ENCODE measurements at regions not wholly inside any gene's neighbourhood (a gene's known extent, or its start where the extent isn't known, plus 50 kb on each side); places are given as distances from the start of the nearest gene placed in this dataset.

DNA sequence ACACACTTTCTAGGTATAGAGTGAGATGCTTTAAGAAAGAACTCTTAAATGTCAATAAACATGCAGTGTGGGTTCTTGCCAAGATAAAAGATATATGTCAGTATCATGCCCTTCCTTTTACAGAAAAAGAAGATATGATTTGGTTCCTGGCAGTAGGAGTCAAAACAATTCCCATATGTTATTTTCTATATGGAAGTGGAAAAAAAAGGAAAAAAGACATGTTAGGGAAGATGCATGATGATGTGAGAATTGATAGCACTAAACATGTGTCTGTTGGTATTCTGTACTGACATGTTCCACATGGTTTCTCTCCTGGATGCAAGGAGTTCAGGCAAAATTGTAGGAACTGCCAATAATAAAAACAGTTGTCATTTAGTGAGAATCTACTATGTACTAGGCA lies 318.8 kb upstream of the DACH1 start:
- TF ChIP-seq POLR2A (IDR thresholded peaks at IDR 0.05) (no peak), POLR2AphosphoS5 (IDR thresholded peaks at IDR 0.05) (no peak)
- TF ChIP-seq, protein P1, sequence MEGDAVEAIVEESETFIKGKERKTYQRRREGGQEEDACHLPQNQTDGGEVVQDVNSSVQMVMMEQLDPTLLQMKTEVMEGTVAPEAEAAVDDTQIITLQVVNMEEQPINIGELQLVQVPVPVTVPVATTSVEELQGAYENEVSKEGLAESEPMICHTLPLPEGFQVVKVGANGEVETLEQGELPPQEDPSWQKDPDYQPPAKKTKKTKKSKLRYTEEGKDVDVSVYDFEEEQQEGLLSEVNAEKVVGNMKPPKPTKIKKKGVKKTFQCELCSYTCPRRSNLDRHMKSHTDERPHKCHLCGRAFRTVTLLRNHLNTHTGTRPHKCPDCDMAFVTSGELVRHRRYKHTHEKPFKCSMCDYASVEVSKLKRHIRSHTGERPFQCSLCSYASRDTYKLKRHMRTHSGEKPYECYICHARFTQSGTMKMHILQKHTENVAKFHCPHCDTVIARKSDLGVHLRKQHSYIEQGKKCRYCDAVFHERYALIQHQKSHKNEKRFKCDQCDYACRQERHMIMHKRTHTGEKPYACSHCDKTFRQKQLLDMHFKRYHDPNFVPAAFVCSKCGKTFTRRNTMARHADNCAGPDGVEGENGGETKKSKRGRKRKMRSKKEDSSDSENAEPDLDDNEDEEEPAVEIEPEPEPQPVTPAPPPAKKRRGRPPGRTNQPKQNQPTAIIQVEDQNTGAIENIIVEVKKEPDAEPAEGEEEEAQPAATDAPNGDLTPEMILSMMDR (IDR thresholded peaks at IDR 0.05), result no peak
- DNase-seq (ENCODE audit: low spot score in 2 of 2), result no peak
- intact Hi-C loops (cut with DNase I; ENCODE audit: low total_unique reads), result no loop called here

DNA sequence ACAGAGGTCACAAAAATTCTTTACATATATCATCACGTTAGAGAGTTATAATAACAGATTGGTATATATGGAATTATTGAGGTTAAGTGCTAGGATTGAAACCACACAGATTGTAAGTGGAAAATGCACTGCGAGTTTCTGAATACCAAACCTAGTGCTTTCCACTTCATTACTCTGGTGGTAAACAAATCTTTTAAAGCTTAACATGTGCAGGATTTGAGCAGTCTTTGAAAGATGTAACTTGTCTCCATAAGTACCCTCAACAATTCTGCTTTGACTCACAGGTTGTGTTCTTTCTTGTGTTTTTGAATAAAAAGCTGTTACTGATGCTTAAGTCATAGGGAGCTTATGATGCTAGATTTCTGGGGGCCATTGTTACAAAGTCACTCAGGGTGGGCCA lies 314.7 kb upstream of the DACH1 start:
- H3K9me3 ChIP-seq, result no peaks in the 10 kb centered on the region
- no peak overlapping the region for H3K27ac ChIP-seq
- no peak for DNase-seq (ENCODE audit: low spot score in 2 of 2)
- H3K36me3 ChIP-seq, result no peaks in the 10 kb centered on the region
- intact Hi-C loops (cut with DNase I; ENCODE audit: low total_unique reads), result no loop called here
- no peaks in the 10 kb centered on the region for H3K27me3 ChIP-seq
- H3K4me3 ChIP-seq, result no peak overlapping the region
- TF ChIP-seq, protein P1 (IDR thresholded peaks at IDR 0.05), result no peak
- TF ChIP-seq POLR2A (IDR thresholded peaks at IDR 0.05), result no peak
- no peak for TF ChIP-seq POLR2AphosphoS5 (IDR thresholded peaks at IDR 0.05)
- H3K4me1 ChIP-seq, result no peaks in the 10 kb centered on the region

More for the DNA sequence above, 318.8 kb upstream of the DACH1 start:
- Histone ChIP-seq H3K27ac (no peak overlapping the region), H3K4me3 (no peak overlapping the region), H3K27me3 (no peaks in the 10 kb centered on the region), H3K36me3 (no peaks in the 10 kb centered on the region), H3K4me1 (no peaks in the 10 kb centered on the region), H3K9me3 (no peaks in the 10 kb centered on the region)

DNA sequence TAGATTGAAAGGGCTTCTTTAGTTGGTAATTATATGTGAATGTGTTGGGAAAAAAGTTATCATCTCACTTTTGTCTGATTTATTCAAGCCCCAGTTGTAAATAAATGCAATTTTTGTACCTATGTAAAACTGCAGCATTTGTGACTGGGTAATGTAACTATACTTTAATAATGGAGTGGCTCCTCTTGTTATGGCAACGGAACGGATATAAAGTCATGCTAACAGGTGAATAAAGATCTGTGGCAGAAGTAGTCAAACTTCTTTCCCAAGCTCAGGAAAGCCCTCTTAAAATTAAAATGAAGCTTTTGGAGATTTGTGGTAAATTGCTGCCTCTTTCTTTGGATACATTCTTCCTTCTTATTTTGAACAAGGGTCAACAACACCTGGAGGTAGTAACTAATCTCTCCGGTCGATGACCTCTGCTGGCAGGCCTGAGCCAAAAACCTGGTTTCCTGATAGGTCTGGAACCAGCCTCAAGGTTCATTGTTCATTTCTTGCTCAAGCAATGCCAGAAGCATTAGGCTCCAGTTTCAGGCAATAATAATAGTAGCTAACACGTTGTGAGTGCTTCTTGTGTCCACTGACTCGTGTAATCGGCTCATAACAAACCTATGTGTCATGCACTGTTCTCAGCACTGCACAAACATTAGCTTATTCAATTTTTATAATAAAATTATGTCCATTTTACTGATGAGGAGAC lies 313.4 kb upstream of the DACH1 start:
- Histone ChIP-seq H3K9me3 (no peaks in the 10 kb centered on the region), H3K36me3 (no peaks in the 10 kb centered on the region), H3K4me3 (no peak overlapping the region), H3K27ac (no peak overlapping the region), H3K27me3 (no peaks in the 10 kb centered on the region), H3K4me1 (no peaks in the 10 kb centered on the region)
- TF ChIP-seq POLR2A (IDR thresholded peaks at IDR 0.05) (no peak), POLR2AphosphoS5 (IDR thresholded peaks at IDR 0.05) (no peak)
- TF ChIP-seq, protein P1 (IDR thresholded peaks at IDR 0.05), result no peak
- intact Hi-C loops (cut with DNase I; ENCODE audit: low total_unique reads), result no loop called here
- no peak for DNase-seq (ENCODE audit: low spot score in 2 of 2)

DNA sequence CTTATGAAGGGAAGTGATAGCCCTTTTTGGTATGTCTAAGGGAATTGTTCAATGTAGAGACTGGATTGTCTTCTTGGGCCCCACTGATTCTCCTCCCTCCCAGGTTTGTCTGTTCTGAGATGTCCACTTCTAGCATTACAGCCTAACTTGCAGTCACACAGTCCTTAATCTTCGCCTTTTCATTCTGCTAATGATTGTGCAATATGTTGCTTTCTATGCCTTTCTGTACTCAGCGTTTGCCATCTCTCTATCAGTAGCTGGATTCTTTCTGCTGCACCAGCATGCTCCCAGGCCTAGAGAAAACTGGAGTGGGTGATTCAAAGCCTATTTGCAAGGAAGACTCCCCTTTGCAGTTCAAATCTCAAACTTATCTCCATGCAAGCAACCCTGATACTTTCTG lies 307.5 kb upstream of the DACH1 start:
- no peak overlapping the region for H3K27ac ChIP-seq
- DNase-seq (ENCODE audit: low spot score in 2 of 2), result no peak
- no peaks in the 10 kb centered on the region for H3K27me3 ChIP-seq
- H3K4me3 ChIP-seq, result no peak overlapping the region
- H3K4me1 ChIP-seq, result no peaks in the 10 kb centered on the region
- H3K9me3 ChIP-seq, result no peaks in the 10 kb centered on the region
- H3K36me3 ChIP-seq, result no peaks in the 10 kb centered on the region
- intact Hi-C loops (cut with DNase I; ENCODE audit: low total_unique reads), result no loop called here
- TF ChIP-seq POLR2AphosphoS5 (IDR thresholded peaks at IDR 0.05), result no peak
- TF ChIP-seq, protein P1 (IDR thresholded peaks at IDR 0.05), result no peak
- TF ChIP-seq POLR2A (IDR thresholded peaks at IDR 0.05), result no peak

DNA sequence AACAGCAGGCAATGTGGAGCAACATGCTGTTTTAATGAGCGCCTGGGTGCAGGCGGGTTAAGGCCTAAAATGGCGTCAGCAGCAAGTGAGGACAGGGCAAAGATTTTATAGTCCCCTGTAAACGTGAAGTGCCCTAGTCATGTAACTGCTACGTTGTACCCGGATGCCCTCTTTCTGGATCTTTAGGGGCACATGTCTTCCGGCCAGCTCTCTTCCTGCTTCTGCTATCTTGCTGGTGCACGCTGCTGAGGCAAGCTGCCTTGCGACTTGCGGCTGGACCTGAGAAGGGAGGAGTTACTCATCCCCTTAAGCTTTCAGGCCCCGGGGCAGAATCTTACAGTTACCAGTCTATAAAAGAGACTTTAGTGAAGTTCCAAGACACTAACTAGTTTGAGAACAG lies 303.6 kb upstream of the DACH1 start:
- Histone ChIP-seq H3K9me3 (no peaks in the 10 kb centered on the region), H3K27ac (no peak overlapping the region), H3K4me1 (no peaks in the 10 kb centered on the region), H3K4me3 (no peak overlapping the region), H3K36me3 (no peaks in the 10 kb centered on the region), H3K27me3 (no peaks in the 10 kb centered on the region)
- no peak for DNase-seq (ENCODE audit: low spot score in 2 of 2)
- TF ChIP-seq POLR2A (IDR thresholded peaks at IDR 0.05) (no peak), POLR2AphosphoS5 (IDR thresholded peaks at IDR 0.05) (no peak)
- TF ChIP-seq, protein P1 (IDR thresholded peaks at IDR 0.05), result no peak
- intact Hi-C loops (cut with DNase I; ENCODE audit: low total_unique reads), result no loop called here
